Muscle of arm (tissue), 1 donor: ENCODE measurements at regions not wholly inside any gene's neighbourhood (a gene's known extent, or its start where the extent isn't known, plus 50 kb on each side); places are given as distances from the start of the nearest gene placed in this dataset.
"Not testable (repeated sequence)": the region's sequence is repeated elsewhere in the genome, so short reads cannot be mapped to it uniquely, and the experiment has no call there.

ENCODE experiments used
- DNase-seq: peaks from one replicate; pipeline ENCODE4 v3.0.0-alpha.2; 2013

GRCh38 chr1:188166654-188167053 is 1337.9 kb downstream of the PLA2G4A start:
- DNase-seq, result no peak

GRCh38 chr1:188169971-188170370 is 1341.2 kb downstream of the PLA2G4A start:
- DNase-seq, result no peak

- DNase-seq, result no peak
Measured at GRCh38 chr1:188170411-188170810, 1341.7 kb downstream of the PLA2G4A start.

- no peak for DNase-seq
Measured at GRCh38 chr1:188170935-188171334, 1342.2 kb downstream of the PLA2G4A start.

GRCh38 chr1:188182063-188182462 is 1353.3 kb downstream of the PLA2G4A start:
- DNase-seq, result not testable (repeated sequence)

GRCh38 chr1:188188317-188188716 is 1359.6 kb downstream of the PLA2G4A start:
- no peak for DNase-seq

- DNase-seq, result no peak
Measured at GRCh38 chr1:188194916-188195315, 1366.2 kb downstream of the PLA2G4A start.

- DNase-seq, result no peak
Measured at GRCh38 chr1:188218289-188218688, 1389.5 kb downstream of the PLA2G4A start.

GRCh38 chr1:188220051-188220450 is 1391.3 kb downstream of the PLA2G4A start:
- no peak for DNase-seq

- DNase-seq, result no peak
Measured at GRCh38 chr1:188224263-188224662, 1395.5 kb downstream of the PLA2G4A start.

- DNase-seq, result no peak
Measured at GRCh38 chr1:188225975-188226374, 1397.2 kb downstream of the PLA2G4A start.

GRCh38 chr1:188228623-188229022 is 1399.9 kb downstream of the PLA2G4A start:
- no peak for DNase-seq

- DNase-seq, result no peak
Measured at GRCh38 chr1:188237573-188238348, 1409.0 kb downstream of the PLA2G4A start.

GRCh38 chr1:188240772-188241406 is 1412.1 kb downstream of the PLA2G4A start:
- DNase-seq, result no peak

GRCh38 chr1:188241629-188242028 is 1412.9 kb downstream of the PLA2G4A start:
- DNase-seq, result no peak

GRCh38 chr1:188243456-188243855 is 1414.7 kb downstream of the PLA2G4A start:
- DNase-seq, result no peak

- DNase-seq, result no peak
Measured at GRCh38 chr1:188244681-188245080, 1415.9 kb downstream of the PLA2G4A start.

GRCh38 chr1:188247255-188247654 is 1418.5 kb downstream of the PLA2G4A start:
- no peak for DNase-seq

GRCh38 chr1:188249811-188250210 is 1421.1 kb downstream of the PLA2G4A start:
- DNase-seq, result peak; percentile 1

- DNase-seq, result no peak
Measured at GRCh38 chr1:188251036-188251435, 1422.3 kb downstream of the PLA2G4A start.

- DNase-seq, result no peak
Measured at GRCh38 chr1:188261849-188262248, 1433.1 kb downstream of the PLA2G4A start.

- DNase-seq, result no peak
Measured at GRCh38 chr1:188269956-188270355, 1441.2 kb downstream of the PLA2G4A start.

GRCh38 chr1:188270497-188270896 is 1441.7 kb downstream of the PLA2G4A start:
- no peak for DNase-seq

GRCh38 chr1:188277771-188278170 is 1449.0 kb downstream of the PLA2G4A start:
- DNase-seq, result no peak
